ENCODE measurements at regions not wholly inside any gene's neighbourhood (a gene's known extent, or its start where the extent isn't known, plus 50 kb on each side); places are given as distances from the start of the nearest gene placed in this dataset.
"Not testable (repeated sequence)": the region's sequence is repeated elsewhere in the genome, so short reads cannot be mapped to it uniquely, and the experiment has no call there.

GRCh38 chr6:56827908-56828649 lies 126.8 kb upstream of the BEND6 start:
- Histone ChIP-seq H3K27me3 (ENCODE audit: insufficient read depth, low read length) (no peaks in the 10 kb centered on the region), H3K9me3 (ENCODE audit: low read depth, low read length) (no peaks in the 10 kb centered on the region), H3K4me1 (ENCODE audit: insufficient read depth, low read length) (peaks cover 8% of the 10 kb centered on the region), H2AFZ (ENCODE audit: low read length) (no peak overlapping the region), H3K27ac (ENCODE audit: low read depth, low read length) (peak overlapping the region; percentile 19), H3K4me3 (ENCODE audit: insufficient read depth, low read length) (no peak overlapping the region), H3K4me2 (ENCODE audit: insufficient read depth, low read length) (no peak overlapping the region), H4K20me1 (ENCODE audit: insufficient read depth, low read length) (peaks cover 33% of the 10 kb centered on the region), H3K79me2 (ENCODE audit: insufficient read depth, low read length) (peaks cover 88% of the 10 kb centered on the region), H3K36me3 (ENCODE audit: insufficient read depth, low read length) (no peaks in the 10 kb centered on the region)
- no peak for DNase-seq (ENCODE audit: insufficient read length, low spot score, missing footprints)
- TF ChIP-seq, protein P1, sequence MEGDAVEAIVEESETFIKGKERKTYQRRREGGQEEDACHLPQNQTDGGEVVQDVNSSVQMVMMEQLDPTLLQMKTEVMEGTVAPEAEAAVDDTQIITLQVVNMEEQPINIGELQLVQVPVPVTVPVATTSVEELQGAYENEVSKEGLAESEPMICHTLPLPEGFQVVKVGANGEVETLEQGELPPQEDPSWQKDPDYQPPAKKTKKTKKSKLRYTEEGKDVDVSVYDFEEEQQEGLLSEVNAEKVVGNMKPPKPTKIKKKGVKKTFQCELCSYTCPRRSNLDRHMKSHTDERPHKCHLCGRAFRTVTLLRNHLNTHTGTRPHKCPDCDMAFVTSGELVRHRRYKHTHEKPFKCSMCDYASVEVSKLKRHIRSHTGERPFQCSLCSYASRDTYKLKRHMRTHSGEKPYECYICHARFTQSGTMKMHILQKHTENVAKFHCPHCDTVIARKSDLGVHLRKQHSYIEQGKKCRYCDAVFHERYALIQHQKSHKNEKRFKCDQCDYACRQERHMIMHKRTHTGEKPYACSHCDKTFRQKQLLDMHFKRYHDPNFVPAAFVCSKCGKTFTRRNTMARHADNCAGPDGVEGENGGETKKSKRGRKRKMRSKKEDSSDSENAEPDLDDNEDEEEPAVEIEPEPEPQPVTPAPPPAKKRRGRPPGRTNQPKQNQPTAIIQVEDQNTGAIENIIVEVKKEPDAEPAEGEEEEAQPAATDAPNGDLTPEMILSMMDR (IDR thresholded peaks at IDR 0.05; ENCODE audit: extremely low read depth, low read depth, low read length): no peak

DNA sequence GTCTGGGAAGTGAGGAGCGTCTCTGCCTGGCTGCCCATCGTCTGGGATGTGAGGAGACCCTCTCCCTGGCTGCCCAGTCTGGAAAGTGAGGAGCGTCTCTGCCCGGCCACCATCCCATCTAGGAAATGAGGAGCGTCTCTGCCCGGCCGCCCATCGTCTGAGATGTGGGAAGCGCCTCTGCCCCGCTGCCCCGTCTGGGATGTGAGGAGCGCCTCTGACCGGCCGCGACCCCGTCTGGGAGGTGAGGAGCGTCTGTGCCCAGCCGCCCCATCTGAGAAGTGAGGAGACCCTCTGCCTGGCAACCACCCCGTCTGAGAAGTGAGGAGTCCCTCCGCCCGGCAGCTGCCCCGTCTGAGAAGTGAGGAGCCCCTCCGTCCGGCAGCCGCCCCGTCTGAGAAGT lies 130.5 kb upstream of the BEND6 start:
- H3K4me2 ChIP-seq (ENCODE audit: insufficient read depth, low read length); H3K4me3 ChIP-seq (ENCODE audit: insufficient read depth, low read length); DNase-seq (ENCODE audit: insufficient read length, low spot score, missing footprints); H2AFZ ChIP-seq (ENCODE audit: low read length); H3K9me3 ChIP-seq (ENCODE audit: low read depth, low read length); H3K27me3 ChIP-seq (ENCODE audit: insufficient read depth, low read length); H3K4me1 ChIP-seq (ENCODE audit: insufficient read depth, low read length); H3K27ac ChIP-seq (ENCODE audit: low read depth, low read length); H3K36me3 ChIP-seq (ENCODE audit: insufficient read depth, low read length): not testable (repeated sequence)
- Histone ChIP-seq H4K20me1 (ENCODE audit: insufficient read depth, low read length) (peaks cover 56% of the 10 kb centered on the region), H3K79me2 (ENCODE audit: insufficient read depth, low read length) (peaks cover 86% of the 10 kb centered on the region)

- Histone ChIP-seq H3K4me1 (ENCODE audit: insufficient read depth, low read length) (peaks cover 3% of the 10 kb centered on the region), H3K4me3 (ENCODE audit: insufficient read depth, low read length) (no peak overlapping the region), H3K27ac (ENCODE audit: low read depth, low read length) (no peak overlapping the region), H3K36me3 (ENCODE audit: insufficient read depth, low read length) (no peaks in the 10 kb centered on the region), H3K4me2 (ENCODE audit: insufficient read depth, low read length) (no peak overlapping the region), H4K20me1 (ENCODE audit: insufficient read depth, low read length) (peaks cover 54% of the 10 kb centered on the region), H2AFZ (ENCODE audit: low read length) (no peak overlapping the region), H3K27me3 (ENCODE audit: insufficient read depth, low read length) (no peaks in the 10 kb centered on the region), H3K9me3 (ENCODE audit: low read depth, low read length) (no peaks in the 10 kb centered on the region), H3K79me2 (ENCODE audit: insufficient read depth, low read length) (peaks cover 87% of the 10 kb centered on the region)
- TF ChIP-seq, protein P1 (IDR thresholded peaks at IDR 0.05; ENCODE audit: extremely low read depth, low read depth, low read length): no peak
- DNase-seq (ENCODE audit: insufficient read length, low spot score, missing footprints): no peak
These were observed 133.9 kb upstream of the BEND6 start for GRCh38 chr6:56821005-56821432.

- Histone ChIP-seq H2AFZ (ENCODE audit: low read length) (no peak overlapping the region), H3K4me3 (ENCODE audit: insufficient read depth, low read length) (no peak overlapping the region), H3K4me2 (ENCODE audit: insufficient read depth, low read length) (no peak overlapping the region), H3K79me2 (ENCODE audit: insufficient read depth, low read length) (peaks cover 90% of the 10 kb centered on the region), H3K27ac (ENCODE audit: low read depth, low read length) (no peak overlapping the region), H3K27me3 (ENCODE audit: insufficient read depth, low read length) (no peaks in the 10 kb centered on the region), H3K36me3 (ENCODE audit: insufficient read depth, low read length) (no peaks in the 10 kb centered on the region), H3K9me3 (ENCODE audit: low read depth, low read length) (no peaks in the 10 kb centered on the region), H3K4me1 (ENCODE audit: insufficient read depth, low read length) (peaks cover 12% of the 10 kb centered on the region), H4K20me1 (ENCODE audit: insufficient read depth, low read length) (peaks cover 53% of the 10 kb centered on the region)
- DNase-seq (ENCODE audit: insufficient read length, low spot score, missing footprints): no peak
- TF ChIP-seq, protein P1 (IDR thresholded peaks at IDR 0.05; ENCODE audit: extremely low read depth, low read depth, low read length): no peak
These were observed 134.8 kb upstream of the BEND6 start for GRCh38 chr6:56820060-56820459.

Measured in osteoblast (primary cell).